Dermis blood vessel endothelial cell (primary cell): ENCODE measurements at regions not wholly inside any gene's neighbourhood (a gene's known extent, or its start where the extent isn't known, plus 50 kb on each side); places are given as distances from the start of the nearest gene placed in this dataset.
"Not testable (repeated sequence)": the region's sequence is repeated elsewhere in the genome, so short reads cannot be mapped to it uniquely, and the experiment has no call there.

Experiments
- DNase-seq: peaks from one replicate; pipeline ENCODE4 v3.0.0; 2010

DNA sequence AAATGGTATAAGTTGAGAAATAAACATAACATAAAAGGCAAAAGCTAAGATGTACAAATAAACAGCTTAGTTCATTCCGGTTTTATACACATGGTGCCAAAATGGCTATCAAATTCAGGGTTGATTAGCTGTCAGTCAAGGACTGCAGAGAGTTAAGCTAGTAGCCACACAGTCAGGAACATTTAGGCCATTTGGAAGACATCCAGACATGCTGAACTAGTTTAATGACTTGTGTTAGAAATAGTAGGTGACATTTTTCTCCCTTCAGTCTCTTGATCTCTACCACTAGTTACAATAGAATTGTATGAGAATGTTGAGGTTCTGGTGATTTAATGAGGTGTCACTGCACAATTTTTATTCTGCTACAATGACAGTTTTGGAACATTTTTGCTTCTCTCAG, 394.4 kb upstream of the SPHKAP start:
- no peak for DNase-seq

DNA sequence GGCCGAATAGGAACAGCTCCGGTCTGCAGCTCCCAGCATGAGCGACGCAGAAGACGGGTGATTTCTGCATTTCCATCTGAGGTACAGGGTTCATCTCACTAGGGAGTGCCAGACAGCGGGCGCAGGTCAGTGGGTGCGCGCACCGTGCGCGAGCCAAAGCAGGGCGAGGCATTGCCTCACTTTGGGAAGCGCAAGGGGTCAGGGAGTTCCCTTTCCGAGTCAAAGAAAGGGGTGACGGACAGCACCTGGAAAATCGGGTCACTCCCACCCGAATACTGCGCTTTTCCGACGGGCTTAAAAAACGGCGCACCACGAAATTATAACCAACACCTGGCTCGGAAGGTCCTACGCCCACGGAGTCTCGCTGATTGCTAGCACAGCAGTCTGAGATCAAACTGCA, 386.8 kb upstream of the SPHKAP start:
- not testable (repeated sequence) for DNase-seq

DNA sequence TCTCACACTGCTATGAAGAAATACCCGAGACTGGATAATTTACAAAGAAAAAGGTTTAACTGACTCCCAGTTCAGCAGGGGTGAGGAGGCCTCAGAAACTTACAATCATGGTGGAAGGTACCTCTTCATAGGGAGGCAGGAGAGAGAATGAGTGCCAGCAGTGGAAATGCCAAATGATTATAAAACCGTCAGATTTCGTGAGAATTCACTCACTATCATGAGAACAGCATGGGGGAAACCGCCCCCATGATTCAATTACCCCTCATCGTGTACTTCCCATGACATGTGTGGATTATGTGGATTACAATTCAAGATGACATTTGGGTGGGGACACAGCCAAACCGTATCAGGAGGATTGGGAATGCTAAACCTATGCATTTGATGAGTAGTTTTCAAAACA, 380.3 kb upstream of the SPHKAP start:
- no peak for DNase-seq

- no peak for DNase-seq
Measured at GRCh38 chr2:228559774-228560415, 378.4 kb upstream of the SPHKAP start.

- DNase-seq, result peak; percentile 2
Measured at GRCh38 chr2:228556717-228557116, 375.2 kb upstream of the SPHKAP start.

DNA sequence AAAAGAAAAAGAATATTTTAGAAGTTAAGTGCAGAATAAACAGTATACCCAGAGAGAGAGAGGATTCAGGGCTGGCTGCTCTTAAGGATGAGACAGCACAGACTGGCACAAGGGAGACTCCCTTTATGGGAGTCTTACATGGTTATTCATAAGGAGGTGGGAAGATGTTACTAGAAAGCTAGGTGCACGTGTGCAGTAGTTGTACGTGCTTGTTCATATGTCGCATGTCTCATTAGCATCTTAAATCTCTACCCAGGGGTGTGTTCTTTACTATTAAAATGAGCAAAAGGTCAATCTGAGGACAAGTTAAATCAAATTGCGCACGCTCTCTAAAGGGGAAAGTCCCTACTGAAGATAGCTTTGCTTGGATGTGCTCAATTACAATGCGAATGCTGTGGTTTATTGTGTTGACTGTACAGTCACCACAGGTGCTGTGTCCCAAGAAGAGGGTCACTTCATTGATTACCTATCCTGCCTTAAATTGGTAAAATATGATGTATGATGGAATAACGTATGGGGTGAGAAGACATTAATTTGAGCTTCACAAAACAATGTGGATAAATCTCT, 368.0 kb upstream of the SPHKAP start:
- no peak for DNase-seq

GRCh38 chr2:228548230-228548629, 366.7 kb upstream of the SPHKAP start:
- no peak for DNase-seq

- no peak for DNase-seq
Measured at GRCh38 chr2:228545748-228546145, 364.3 kb upstream of the SPHKAP start.

DNA sequence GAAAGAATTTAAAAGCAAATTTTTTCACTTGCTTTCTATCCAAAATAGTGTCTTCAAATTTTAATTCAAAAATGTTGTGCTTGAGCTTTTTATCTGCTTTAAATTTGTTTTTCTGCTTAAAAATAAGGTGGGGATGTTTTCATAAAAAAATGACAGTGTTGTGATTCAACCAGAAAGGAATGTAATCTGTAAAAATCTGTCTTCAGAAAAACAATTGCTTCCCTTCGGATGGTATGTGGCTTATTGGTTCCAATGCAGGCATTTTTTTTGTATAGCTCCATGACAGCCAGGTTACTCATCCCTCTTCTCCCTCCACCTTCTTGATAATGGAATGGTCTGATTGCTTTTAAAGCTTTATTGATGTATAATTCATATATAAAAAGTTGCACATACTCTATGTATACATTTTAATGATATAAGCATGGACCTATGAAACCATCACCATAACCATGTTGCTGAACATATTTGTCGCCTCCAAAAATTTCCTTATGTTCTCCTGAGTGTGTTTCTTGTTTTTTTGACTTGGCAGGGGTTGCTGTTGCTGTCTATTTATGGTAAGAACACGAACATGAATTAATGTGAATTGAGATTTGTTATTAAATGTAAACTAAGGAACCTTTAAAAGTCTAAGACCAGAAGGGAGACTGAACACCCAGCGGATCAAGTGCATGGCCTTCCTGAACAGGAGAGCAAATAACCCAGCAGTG, 363.7 kb upstream of the SPHKAP start:
- DNase-seq, result peak; percentile 9

GRCh38 chr2:228543117-228543516, 361.6 kb upstream of the SPHKAP start:
- no peak for DNase-seq

- no peak for DNase-seq
Measured at GRCh38 chr2:228542277-228542676, 360.8 kb upstream of the SPHKAP start.

GRCh38 chr2:228541789-228542188, 360.3 kb upstream of the SPHKAP start:
- peak; percentile 8 for DNase-seq

DNA sequence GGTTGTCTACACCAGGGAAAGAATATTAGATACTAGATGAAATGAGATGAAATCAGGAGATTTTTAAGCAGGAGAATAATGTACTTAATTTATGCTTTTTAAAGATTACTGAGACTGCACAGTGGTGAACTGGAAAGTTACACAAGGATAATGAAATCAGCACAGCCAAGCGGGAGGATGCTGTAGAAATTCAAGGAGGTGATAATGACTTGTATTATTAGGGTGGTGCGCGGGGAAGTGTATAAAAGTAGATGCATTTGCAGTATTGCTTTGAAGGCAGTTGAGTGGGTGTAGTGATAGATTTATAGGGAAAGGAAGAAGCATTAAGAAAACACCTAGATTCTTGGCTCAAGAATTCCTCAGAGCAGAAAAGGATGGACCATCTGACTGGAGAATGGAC, 359.5 kb upstream of the SPHKAP start:
- DNase-seq, result no peak

DNA sequence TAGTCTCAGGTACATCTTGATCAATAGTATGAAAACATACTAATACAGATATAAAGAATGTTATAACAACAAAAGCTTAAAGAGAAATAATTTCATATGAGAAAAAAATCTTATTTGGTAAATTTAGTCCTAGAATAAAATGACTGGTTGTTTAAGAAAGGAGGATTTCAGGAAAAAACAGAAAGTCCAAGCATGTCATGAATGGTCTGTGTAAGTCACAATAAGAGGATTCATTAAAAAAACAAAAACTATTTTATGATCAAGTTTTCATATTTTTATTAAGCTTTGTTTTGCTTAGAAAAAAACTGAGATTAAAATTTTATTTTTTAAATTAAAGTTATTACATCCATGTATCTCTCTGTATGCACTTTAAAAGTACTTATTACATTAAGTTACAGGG, 353.9 kb upstream of the SPHKAP start:
- no peak for DNase-seq

DNA sequence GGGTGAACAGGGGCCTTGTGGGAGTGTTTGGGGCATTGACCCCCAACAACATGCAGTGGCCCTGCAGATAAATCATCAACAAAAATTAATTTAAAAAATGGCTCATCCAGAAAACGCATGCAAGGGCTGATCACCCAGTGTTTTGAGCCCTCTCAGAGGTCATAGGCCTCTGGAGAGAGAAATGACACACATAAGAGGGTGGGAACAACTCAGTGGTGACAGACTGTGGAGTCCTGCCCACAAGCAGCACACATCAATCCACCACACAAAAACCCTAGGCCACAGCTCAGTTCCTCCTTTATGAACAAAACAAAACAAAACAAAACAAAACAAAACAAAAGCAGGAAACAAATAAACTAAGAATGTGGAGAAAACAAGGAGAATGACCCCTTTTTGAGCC, 351.7 kb upstream of the SPHKAP start:
- DNase-seq, result no peak

DNA sequence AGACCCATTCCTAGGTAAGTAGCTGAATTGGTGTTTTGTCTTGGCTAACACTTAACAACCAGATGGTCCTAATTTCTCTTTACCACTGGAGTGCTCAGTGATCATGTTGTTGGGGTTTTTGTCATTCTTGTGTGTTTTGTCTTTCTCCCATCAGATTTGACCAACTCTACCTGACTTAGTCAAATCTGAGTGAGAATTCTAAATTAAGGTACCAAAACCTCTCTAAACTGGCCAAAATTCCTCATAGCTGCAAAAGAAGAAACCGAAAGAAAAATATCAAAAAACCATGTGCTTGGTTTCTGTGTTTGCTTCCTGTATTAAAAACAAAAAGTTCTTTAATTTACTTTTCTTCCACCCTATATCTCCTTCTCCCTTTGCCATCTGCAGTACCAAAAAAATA, 350.7 kb upstream of the SPHKAP start:
- DNase-seq, result no peak

GRCh38 chr2:228527197-228527881, 345.9 kb upstream of the SPHKAP start:
- DNase-seq, result no peak

DNA sequence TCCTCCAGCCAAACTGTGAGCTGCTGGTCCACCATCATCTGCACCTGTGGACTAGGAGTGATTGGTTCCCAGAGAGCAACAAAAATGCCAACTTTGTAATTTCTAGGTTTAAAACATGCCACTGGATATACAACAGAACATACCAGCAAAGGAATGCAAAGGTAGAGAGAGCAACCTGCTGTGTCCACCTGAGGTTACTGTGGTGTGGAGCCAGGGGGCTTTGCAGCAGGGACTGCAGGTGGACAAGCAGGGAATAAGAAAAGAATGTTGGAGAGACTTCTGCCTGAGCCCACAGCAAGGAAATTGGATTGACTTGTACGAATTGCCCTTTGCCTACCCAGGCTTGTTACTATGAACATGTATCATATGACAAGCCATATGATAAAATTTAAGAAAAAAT, 345.2 kb upstream of the SPHKAP start:
- DNase-seq, result no peak

DNA sequence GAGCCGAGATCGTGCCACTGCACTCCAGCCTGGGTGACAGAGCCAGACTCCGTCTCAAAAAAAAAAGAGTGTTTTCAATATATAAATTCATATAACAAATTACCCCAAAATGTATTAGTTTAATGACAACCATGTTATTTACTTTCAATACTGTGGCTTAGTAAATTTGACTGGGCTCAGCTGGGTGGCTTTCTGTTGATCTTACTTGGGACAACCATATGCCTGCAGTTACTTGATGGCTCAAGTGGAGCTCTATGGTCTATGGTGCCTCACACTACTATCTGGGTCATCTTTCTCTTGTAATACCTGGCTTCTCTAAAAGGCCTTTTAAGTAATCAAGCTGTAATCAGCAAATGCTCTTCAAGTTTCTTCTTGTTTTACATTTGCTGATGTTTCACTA, 341.5 kb upstream of the SPHKAP start:
- no peak for DNase-seq

GRCh38 chr2:228522276-228522675, 340.8 kb upstream of the SPHKAP start:
- no peak for DNase-seq

- DNase-seq, result no peak
Measured at GRCh38 chr2:228519561-228519960, 338.1 kb upstream of the SPHKAP start.

DNA sequence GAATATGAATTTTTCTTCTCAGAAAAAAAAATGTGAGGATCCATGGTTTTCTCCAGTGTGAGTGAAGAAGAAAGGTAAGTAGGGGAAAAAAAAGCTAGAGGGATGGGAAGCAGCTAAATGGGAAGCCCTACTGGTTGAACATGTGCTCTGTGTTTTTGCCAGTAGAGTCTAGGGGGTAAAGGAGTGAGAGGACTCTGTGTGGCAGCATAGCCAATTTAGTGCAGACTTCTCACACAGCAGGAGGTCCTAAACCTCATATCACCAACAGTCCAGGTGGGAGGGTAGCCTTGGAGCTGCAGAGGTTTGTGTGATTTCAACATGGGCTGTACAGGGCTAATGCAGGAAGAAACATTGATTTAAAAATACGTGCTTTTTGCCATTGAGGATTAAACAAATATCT, 334.5 kb upstream of the SPHKAP start:
- no peak for DNase-seq

DNA sequence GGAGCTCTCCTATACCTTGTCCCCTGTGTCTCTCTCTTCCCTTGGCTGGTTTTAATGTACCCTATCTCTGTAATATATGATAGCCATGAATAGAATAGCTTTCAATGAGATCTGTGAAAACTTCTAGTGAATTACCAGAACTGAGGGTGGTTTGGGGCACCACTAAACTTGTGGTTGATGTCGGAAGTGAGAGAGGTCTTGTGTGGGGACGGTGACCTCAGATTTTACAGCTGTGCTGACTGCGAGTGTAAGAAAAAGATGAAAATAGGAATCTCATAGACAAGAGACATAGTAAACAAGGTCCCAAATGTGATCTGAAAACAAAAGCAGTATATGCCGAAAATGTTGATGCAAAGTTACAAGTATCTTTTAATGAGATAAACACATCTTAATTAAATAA, 332.0 kb upstream of the SPHKAP start:
- not testable (repeated sequence) for DNase-seq

- DNase-seq, result no peak
Measured at GRCh38 chr2:228509021-228509420, 327.5 kb upstream of the SPHKAP start.
